ELR (cell line): ENCODE measurements at regions not wholly inside any gene's neighbourhood (a gene's known extent, or its start where the extent isn't known, plus 50 kb on each side); places are given as distances from the start of the nearest gene placed in this dataset.
A peak's percentile ranks its signal among the peaks of the same experiment; 100 is the strongest.
"Not testable (repeated sequence)": the region's sequence is repeated elsewhere in the genome, so short reads cannot be mapped to it uniquely, and the experiment has no call there.

Source experiments
- DNase-seq: peaks from one replicate; pipeline ENCODE4 v3.0.0-alpha.2; 2015; ENCODE audit warnings: low read depth

DNA sequence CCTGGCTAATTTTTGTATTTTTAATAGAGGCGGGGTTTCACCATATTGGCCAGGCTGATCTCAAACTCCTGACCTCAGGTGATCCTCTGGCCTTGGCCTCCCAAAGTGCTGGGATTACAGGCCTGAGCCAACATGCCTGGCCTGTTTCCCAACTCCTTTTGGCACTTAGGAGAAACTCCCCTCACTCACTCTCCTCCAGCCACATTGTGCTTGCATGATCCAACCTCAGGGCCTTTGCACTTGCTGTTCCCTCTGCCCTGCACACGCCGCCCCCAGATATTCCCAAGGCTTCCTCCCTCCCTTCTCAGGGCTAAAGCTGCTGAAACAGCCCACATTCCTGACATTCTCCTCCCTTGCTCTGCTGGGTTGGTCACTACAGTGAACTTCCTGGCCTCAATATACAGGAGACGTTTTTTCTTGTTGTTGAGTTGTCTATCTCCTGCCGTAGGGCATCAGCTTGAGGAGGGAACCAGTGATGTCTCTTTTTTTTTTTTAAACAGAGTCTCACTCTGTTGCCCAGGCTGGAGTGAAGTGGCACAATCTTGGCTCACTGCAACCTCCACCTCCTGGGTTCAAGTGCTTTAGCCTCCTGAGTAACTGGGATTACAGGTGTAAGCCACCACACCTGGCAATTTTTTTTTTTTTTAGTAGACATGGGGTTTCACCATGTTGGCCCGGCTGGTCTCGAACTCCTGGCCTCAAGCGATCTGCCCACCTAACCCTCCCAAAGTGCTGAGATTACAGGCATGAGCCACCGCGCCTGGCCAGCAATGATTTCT, 61.4 kb upstream of the PTPN1 start:
- DNase-seq, result peak; percentile 81

GRCh38 chr20:50449738-50450492, 60.3 kb upstream of the PTPN1 start:
- no peak for DNase-seq

DNA sequence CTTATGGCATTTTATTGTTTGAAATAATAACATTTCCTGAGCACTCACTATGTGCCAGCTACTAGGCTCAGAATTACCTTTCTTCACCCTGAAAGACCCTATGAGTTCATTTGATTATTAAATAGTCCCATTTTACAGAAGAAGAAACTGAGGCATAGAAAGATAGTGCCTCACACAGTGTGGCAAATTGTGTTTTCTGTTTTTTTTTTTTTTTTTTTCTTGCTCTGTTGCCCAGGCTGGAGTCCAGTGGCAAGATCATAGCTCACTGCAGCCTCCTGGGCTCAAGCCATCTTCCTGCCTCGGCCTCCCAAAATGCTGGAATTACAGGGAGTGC, 59.7 kb upstream of the PTPN1 start:
- no peak for DNase-seq

DNA sequence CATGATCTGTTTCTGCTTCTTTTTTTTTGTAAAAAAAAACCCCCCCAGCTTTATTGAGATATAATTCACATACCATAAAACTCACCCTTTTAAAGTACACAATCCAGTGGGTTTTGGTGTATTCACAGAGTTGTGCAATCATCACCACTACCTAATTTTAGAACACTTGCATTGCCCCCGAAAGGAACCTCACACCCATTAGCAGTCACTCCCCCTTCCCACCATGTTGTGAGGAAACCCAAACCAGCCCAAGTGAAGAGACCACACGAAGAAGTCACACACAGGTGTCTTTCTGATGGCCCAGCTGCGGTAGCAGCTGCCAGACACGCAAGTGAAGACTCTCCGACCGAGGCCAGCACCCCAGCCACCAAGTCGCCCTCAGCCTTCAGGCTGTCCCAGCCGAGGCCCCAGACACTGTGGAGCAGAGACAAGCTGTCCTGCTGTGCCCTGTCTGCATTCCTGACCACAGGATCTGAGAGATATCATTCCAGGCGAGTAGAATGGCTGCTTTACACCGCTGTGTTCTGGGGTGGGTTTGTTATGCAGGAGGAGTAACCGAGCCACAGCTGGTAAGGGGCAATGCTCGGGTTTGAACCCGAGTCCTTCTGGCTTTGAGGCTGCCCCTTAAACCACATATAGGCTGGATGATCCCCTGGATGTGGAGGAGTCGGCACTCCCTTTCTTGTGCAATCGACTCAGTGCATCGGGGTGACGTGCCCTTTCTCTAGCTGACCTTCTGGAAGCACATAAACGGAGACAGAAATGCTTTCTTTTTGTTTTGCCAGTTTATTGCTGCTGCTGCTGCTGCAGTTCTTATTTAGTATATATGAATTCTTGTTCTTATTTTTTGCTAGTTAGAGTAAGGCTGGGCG, 59.1 kb upstream of the PTPN1 start:
- DNase-seq, result peak; percentile 67

DNA sequence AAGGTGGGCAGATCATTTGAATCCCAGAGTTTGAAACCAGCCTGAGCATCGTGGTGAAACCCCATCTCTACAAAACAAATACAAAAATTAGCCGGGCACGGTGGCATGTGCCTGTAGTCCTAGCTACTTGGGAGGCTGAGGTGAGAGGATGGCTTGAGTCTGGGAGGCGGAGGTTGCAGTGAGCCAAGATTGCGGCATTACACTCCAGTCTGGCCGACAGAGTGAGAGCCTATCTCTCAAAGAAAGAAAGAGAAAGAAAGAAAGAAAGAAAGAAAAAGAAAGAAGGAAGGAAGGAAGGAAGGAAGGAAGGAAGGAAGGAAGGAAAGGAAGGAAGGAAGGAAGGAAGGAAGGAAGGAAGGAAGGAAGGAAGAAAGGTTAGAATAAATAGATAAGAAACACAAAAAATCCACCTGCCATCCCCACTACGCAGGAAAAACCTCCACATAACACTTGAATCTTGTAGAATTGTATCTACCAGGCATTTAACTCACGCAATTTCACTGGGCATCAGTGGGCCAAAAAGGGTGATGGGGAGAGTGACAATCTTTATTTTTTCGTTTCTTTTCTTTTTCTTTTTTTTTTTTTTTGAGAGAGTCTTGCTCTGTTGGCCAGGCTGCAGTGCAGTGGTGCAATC, 58.3 kb upstream of the PTPN1 start:
- DNase-seq, result not testable (repeated sequence)

DNA sequence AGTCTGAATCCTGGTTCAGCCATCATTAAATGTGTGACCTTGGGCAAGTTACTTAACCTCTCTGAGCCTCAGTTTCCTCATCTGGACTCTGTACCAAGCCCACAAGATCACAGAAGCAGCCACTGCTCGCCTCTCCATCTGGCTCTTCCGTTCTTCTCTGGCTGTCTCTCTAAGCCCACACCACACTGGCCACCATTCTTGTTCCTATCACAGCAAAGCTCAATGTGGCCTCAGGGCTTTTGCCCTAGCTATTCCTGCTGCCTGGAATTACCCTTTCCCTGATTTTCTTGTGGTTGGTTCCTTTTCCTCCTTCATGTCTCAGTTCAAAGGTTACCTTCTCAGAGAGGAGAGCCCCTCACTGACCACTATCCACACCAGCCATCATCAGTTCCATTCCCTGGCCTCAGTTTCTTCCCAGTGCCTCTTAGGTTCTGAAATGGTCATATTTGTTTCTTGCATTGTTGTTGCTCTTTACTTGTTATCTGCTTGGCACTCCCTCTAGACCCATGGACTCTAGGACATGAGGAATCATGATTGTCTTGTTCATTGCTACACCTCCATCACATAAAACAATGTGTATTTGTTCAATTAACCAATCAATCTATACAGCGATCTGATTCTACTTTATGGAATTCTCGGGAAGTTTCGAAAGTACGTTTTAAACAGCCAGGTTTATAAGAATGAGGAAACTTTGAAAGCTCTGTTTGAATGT, 56.5 kb upstream of the PTPN1 start:
- DNase-seq, result no peak

- DNase-seq, result not testable (repeated sequence)
Observed at GRCh38 chr20:50455245-50455644, 54.9 kb upstream of the PTPN1 start.

- no peak for DNase-seq
Observed at GRCh38 chr20:50455656-50456451, 54.3 kb upstream of the PTPN1 start.

- no peak for DNase-seq
Observed at GRCh38 chr20:50456452-50457324, 53.5 kb upstream of the PTPN1 start.

DNA sequence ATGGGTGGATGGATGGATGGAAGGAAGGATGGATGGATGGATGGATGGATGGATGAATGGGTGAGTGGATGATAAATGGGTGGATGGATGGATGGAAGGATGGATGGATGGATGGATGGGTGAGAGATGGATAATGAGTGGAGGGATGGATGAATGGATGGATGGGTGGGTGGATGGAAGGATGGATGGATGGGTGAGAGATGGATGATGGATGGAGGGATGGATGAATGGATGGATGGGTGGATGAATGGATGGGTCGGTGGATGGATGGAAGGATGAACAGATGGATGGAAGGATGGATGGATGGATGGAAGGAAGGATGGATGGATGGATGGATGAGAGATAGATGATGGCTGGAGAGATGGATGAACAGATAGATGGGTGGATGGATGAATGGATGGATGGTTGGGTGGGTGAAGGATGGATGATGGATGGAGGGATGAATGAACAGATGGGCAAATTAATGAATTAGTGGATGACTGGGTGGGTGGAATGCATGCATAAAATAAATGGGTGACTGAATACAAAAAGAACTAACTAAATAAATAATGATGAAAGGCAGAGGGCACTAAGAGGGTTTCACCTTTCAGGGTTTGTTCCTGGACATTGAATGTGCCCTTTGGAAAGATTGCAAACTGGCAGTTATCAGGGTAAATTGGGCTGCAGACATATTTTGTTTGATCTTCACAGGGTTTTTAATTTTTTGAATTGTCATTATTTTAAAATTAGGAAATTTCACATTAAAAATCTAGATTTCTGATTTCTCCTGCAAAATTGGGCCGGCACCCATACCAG, 50.9 kb upstream of the PTPN1 start:
- DNase-seq, result no peak

DNA sequence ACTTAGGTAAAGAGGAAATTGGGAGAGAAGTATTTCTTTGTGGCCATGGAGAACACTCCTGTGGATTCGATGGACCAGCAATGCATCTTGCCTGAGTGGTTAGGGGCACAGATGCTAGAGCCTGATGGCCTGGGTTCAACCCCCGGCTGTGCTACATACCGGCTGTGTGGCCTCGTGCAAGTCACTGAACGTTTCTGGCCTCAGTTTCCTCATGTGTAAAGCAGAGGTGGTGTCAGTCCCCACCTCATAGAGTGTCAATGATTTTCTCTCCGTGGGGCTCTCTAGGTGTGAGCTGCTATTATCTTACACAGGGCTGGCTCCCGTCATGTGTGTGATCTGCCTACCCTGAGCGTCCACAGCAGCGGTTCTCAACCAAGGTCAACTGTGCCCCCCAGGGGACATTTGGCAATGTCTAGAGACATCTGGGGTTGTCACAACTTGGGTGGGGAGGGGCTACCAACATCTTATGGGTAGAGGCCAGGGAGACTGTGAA, 50.0 kb upstream of the PTPN1 start:
- DNase-seq, result no peak
